HCT116 (cell line): ENCODE measurements at regions not wholly inside any gene's neighbourhood (a gene's known extent, or its start where the extent isn't known, plus 50 kb on each side); places are given as distances from the start of the nearest gene placed in this dataset.

Experiments
- CTCF ChIP-seq, 3 experiments: fragments of 200-600 bp in 1 of 3; sonication (generic) in 1 of 3; IDR thresholded peaks in 2 of 3; conservative IDR thresholded peaks in 1 of 3; 2 replicates each; pipeline ENCODE4 v1.5.1; 2012 to 2017; ENCODE audit warnings: low read depth in 2 of 3, low read length in 2 of 3, antibody characterized with exemption in 1 of 3, borderline replicate concordance in 1 of 3, control low read depth in 1 of 3, mild to moderate bottlenecking in 1 of 3, mixed read lengths in 1 of 3, mixed run types in 1 of 3, moderate library complexity in 1 of 3; ENCODE audit not compliant: insufficient read depth in 1 of 3
- POLR2A ChIP-seq: IDR thresholded peaks from 2 replicates; pipeline ENCODE4 v1.7.0; 2011; ENCODE audit warnings: borderline replicate concordance; ENCODE audit not compliant: insufficient read depth, insufficient read length; ENCODE audit errors: extremely low read depth
- POLR2AphosphoS5 ChIP-seq: IDR thresholded peaks from 2 replicates; pipeline ENCODE4 v1.6.1; 2011; ENCODE audit warnings: mild to moderate bottlenecking, low read depth, low read length, moderate library complexity
- YY1 ChIP-seq: IDR thresholded peaks from 2 replicates; pipeline ENCODE4 v1.6.1; 2011; ENCODE audit warnings: low read length, low read depth, moderate library complexity, mild to moderate bottlenecking; ENCODE audit not compliant: insufficient replicate concordance; ENCODE audit errors: extremely low read depth
- TF ChIP-seq, protein P1 (sequence below): IDR thresholded peaks from 2 replicates; pipeline ENCODE4 v1.6.1; 2012; ENCODE audit warnings: low read depth

DNA sequence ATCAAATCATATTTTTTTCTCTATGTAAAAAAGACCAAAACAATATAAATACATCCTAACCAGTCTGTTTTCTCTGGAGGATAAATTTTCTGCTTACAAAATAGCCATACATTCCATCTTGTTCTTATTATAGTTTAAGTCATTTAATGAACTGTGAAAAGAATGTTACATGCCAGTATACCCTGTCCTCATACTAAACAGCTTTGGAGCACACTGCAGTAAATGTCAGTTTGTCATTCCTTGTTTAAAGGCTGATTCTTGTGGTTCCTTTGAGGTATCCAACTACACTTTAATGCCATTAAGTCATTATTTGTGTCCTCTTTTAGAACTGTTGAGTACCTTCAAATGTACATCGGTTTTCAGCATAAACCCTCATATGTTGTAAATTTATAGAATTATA, 52.7 kb upstream of the DCBLD2 start:
- TF ChIP-seq POLR2AphosphoS5 (no peak), CTCF (IDR thresholded peaks at IDR 0.05 in 2 of 3, conservative IDR thresholded peaks at IDR 0.05 in 1 of 3; ENCODE audit: borderline replicate concordance in 1 of 3, insufficient read depth in 1 of 3, low read depth in 2 of 3, low read length in 2 of 3) (no peak), YY1 (no peak), POLR2A (no peak)
- TF ChIP-seq, protein P1, sequence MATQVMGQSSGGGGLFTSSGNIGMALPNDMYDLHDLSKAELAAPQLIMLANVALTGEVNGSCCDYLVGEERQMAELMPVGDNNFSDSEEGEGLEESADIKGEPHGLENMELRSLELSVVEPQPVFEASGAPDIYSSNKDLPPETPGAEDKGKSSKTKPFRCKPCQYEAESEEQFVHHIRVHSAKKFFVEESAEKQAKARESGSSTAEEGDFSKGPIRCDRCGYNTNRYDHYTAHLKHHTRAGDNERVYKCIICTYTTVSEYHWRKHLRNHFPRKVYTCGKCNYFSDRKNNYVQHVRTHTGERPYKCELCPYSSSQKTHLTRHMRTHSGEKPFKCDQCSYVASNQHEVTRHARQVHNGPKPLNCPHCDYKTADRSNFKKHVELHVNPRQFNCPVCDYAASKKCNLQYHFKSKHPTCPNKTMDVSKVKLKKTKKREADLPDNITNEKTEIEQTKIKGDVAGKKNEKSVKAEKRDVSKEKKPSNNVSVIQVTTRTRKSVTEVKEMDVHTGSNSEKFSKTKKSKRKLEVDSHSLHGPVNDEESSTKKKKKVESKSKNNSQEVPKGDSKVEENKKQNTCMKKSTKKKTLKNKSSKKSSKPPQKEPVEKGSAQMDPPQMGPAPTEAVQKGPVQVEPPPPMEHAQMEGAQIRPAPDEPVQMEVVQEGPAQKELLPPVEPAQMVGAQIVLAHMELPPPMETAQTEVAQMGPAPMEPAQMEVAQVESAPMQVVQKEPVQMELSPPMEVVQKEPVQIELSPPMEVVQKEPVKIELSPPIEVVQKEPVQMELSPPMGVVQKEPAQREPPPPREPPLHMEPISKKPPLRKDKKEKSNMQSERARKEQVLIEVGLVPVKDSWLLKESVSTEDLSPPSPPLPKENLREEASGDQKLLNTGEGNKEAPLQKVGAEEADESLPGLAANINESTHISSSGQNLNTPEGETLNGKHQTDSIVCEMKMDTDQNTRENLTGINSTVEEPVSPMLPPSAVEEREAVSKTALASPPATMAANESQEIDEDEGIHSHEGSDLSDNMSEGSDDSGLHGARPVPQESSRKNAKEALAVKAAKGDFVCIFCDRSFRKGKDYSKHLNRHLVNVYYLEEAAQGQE = no peak
